HFF-Myc (cell line): ENCODE measurements at regions not wholly inside any gene's neighbourhood (a gene's known extent, or its start where the extent isn't known, plus 50 kb on each side); places are given as distances from the start of the nearest gene placed in this dataset.

Source experiments
- DNase-seq: peaks from one replicate; pipeline ENCODE4 v3.0.0-alpha.2; 2011; ENCODE audit warnings: low read depth; ENCODE audit errors: extremely low read depth
- H3K4me3 ChIP-seq: replicated peaks from 2 replicates; pipeline ENCODE4 v1.5.1; 2011; ENCODE audit warnings: low read depth, mild to moderate bottlenecking, control low read depth, low read length
- TF ChIP-seq, protein P1 (sequence below): IDR thresholded peaks from 2 replicates; pipeline ENCODE4 v1.5.1; 2012; ENCODE audit warnings: mild to moderate bottlenecking, low read depth, low read length, control low read depth; ENCODE audit errors: missing control alignments

DNA sequence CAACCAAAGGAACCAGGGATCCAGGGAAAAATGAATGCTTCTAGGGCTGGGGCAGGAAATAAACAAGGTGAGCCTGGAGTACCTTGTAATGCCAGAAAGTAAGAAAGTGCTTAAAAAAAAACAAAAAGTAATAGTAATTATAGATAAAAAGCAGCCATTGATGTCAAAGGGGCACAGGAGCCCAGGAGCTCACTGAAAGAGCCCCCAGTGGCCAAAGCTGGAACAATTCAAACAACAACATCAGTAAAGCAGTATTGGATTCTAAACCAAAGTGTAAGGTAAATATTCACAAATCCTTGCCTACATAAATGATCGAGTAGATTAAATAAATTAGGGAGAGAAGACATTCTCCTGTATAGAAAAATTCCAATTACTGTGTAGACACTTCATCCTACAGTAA, 114.3 kb upstream of the ARL4C start:
- TF ChIP-seq, protein P1, sequence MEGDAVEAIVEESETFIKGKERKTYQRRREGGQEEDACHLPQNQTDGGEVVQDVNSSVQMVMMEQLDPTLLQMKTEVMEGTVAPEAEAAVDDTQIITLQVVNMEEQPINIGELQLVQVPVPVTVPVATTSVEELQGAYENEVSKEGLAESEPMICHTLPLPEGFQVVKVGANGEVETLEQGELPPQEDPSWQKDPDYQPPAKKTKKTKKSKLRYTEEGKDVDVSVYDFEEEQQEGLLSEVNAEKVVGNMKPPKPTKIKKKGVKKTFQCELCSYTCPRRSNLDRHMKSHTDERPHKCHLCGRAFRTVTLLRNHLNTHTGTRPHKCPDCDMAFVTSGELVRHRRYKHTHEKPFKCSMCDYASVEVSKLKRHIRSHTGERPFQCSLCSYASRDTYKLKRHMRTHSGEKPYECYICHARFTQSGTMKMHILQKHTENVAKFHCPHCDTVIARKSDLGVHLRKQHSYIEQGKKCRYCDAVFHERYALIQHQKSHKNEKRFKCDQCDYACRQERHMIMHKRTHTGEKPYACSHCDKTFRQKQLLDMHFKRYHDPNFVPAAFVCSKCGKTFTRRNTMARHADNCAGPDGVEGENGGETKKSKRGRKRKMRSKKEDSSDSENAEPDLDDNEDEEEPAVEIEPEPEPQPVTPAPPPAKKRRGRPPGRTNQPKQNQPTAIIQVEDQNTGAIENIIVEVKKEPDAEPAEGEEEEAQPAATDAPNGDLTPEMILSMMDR = peak; percentile 48

DNA sequence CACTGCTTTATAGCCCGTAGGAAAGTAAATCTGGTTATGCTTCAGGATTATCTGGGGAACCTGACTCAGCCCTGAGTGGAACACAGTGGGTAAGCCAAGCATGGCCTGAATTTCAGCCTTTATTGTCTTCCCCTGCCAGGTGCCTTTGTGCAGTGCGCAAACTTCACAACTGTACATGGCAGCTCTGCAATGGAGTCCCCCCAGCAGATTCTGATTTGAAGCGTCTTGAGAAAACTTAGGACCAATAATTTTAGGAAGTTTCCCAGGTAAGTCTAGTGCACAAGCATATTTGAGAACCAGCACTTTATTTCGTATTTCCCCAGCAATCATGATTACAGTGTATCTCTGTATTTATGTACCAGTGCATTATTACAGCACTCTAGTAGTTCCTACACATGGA, 112.1 kb upstream of the ARL4C start:
- TF ChIP-seq, protein P1 = no peak
- H3K4me3 ChIP-seq = no peak overlapping the region
- DNase-seq = no peak

More for the DNA sequence above, 114.3 kb upstream of the ARL4C start:
- H3K4me3 ChIP-seq = no peak overlapping the region
- DNase-seq = no peak

DNA sequence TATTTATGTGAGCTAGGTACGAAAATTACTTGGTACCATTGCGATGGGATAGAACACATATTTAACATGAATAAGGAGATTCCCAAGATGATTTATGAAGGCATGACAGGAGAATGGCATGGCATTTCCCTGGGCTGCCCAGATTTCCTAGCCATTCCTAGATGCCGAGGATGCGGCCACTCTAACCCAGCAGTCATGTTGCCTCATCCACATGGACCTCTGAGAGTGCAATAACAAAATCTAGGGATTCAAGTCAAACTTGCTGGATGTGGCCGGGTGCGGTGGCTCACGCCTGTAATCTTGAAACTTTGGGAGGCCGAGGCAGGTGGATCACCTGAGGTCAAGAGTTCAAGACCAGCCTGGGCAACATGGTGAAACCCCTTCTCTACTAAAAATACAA, 110.8 kb upstream of the ARL4C start:
- DNase-seq = no peak

DNA sequence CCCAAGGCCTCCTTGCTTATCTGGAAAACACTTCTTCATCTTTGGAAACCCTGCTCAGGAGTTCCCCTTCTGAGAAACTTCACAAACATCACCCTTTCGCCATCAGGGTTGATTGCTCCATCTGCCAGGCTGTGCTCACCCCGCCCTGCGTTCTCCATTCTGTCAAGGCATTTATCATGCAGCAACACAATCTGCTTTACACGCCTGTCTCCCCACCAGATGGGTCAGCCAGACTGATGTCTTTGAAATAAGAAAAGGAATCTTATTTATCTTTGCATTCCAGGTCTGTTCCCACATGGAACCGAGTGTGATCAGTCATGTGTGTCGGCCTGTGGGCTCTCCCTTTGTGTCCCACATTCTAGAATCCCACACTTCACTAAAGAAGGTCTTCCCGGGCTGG, 110.0 kb upstream of the ARL4C start:
- TF ChIP-seq, protein P1 = no peak
- no peak overlapping the region for H3K4me3 ChIP-seq
- DNase-seq = no peak

More for the DNA sequence above, 110.8 kb upstream of the ARL4C start:
- H3K4me3 ChIP-seq = no peak overlapping the region
- TF ChIP-seq, protein P1 = no peak

DNA sequence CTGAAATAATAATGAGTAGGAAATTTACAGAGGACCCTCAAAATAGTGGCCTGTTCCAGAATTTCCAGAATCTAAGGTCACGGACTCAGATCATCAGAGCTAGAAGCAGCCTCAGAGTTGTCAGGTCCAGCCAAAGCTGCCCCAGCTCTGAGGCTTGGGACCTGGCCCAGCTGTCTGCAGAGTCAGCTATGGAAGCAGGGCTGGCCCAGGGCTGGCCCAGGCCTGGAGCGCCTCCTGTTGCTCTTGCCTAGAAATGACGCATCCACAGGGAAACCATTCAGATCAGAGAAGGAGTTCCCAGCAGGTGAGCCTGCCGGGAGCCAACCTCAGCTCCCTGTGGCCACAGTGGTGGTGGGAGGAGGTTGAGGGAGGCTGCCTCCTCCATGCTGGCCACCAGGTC, 106.7 kb upstream of the ARL4C start:
- no peak for DNase-seq
- no peak overlapping the region for H3K4me3 ChIP-seq
- TF ChIP-seq, protein P1 = no peak

DNA sequence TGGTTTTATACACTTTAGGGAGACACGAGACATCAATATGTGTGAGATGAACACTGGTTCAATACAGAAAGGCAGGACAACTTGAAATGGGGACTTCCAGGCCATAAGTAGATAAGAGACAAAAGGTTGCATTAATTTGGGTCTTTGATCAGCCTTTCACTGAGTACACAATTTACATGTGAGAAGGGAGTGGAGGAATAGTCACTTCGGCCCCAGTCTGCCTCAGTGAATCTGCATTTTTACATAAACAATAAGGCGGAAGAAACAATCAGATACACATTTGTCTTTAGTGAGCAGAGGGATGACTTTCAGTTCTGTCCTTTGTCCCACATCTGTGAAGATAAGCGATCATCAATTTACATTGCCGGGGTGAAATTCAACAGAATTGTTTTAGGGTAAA, 104.3 kb upstream of the ARL4C start:
- DNase-seq = no peak
- TF ChIP-seq, protein P1 = no peak
- no peak overlapping the region for H3K4me3 ChIP-seq

DNA sequence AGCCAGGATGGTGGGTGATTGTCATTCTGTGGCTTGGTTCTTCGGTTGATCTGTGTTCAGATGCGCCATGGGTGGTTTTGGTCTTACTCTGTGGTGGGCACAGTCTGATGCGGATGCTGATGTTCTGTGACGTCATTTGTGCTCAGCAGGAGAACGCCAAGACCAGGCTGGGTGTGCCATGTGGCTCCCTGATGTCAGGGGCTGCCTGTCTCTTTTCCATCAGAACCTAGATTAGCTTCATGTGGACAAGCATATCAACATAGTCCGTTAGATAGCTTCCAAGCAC, 100.6 kb upstream of the ARL4C start:
- no peak for DNase-seq
- TF ChIP-seq, protein P1 = no peak
- H3K4me3 ChIP-seq = no peak overlapping the region
